Uterus (tissue), 3 donors: ENCODE measurements at regions not wholly inside any gene's neighbourhood (a gene's known extent, or its start where the extent isn't known, plus 50 kb on each side); places are given as distances from the start of the nearest gene placed in this dataset.

Source experiments
- DNase-seq, 2 donors: peaks; one replicate each; pipeline ENCODE4 v3.0.0-alpha.2; 2019 to 2020
- H3K27ac ChIP-seq, 2 donors: fragments of 200-600 bp; sonication (generic); 1 replicate in 1 of 2; 2 replicates in 1 of 2; pipeline ENCODE4 v1.5.1; 2016 to 2018
- H3K27me3 ChIP-seq, 2 donors: fragments of 200-600 bp; sonication (generic); one replicate each; pipeline ENCODE4 v1.5.1; 2018 to 2019; ENCODE audit warnings: control low read depth in 1 of 2
- H3K36me3 ChIP-seq, 2 donors: fragments of 200-600 bp; sonication (generic); one replicate each; pipeline ENCODE4 v1.5.1; 2019; ENCODE audit warnings: control low read depth in 1 of 2
- H3K4me1 ChIP-seq, 2 donors: fragments of 200-600 bp; sonication (generic); one replicate each; pipeline ENCODE4 v1.5.1; 2018 to 2019; ENCODE audit warnings: control low read depth in 1 of 2
- H3K4me3 ChIP-seq, 2 donors: fragments of 200-600 bp; sonication (generic); 1 replicate in 1 of 2; 2 replicates in 1 of 2; pipeline ENCODE4 v1.5.1; 2018 to 2019; ENCODE audit warnings: mild to moderate bottlenecking in 1 of 2
- H3K9me3 ChIP-seq, 2 donors: fragments of 200-600 bp; sonication (generic); one replicate each; pipeline ENCODE4 v1.5.1; 2019; ENCODE audit warnings: control low read depth in 1 of 2
- POLR2A ChIP-seq, 2 donors: fragments of 450-650 bp; IDR thresholded peaks; one replicate each; pipeline ENCODE4 v1.6.1; 2016; ENCODE audit warnings: antibody characterized with exemption in 2 of 2, mild to moderate bottlenecking in 1 of 2, moderate library complexity in 1 of 2
- intact Hi-C: fragments of 100-400 bp; cut with DNase I; formaldehyde crosslinking; loops from one replicate; pipeline ENCODE4 v1.15.1; 2023; ENCODE audit warnings: low total_unique reads
- TF ChIP-seq, protein P1 (sequence below), 4 experiments: fragments of 200-600 bp in 2 of 4; fragments of 450-650 bp in 2 of 4; sonication (generic) in 2 of 4; IDR thresholded peaks; one replicate each; pipeline ENCODE4 v1.5.1; 2016 to 2019; ENCODE audit warnings: antibody characterized with exemption in 4 of 4, mild to moderate bottlenecking in 2 of 4, moderate library complexity in 1 of 4
- donor health status: DM: yes; HTN: yes; CAD: no.

GRCh38 chr4:180603791-180604190, 1639.4 kb upstream of the TENM3 start:
- intact Hi-C loops = no loop called here
- no peaks in the 10 kb centered on the region for H3K36me3 ChIP-seq
- H3K9me3 ChIP-seq = no peaks in the 10 kb centered on the region
- H3K27me3 ChIP-seq = peaks cover 0 to 5% of the 10 kb centered on the region in 2 donors
- TF ChIP-seq, protein P1, sequence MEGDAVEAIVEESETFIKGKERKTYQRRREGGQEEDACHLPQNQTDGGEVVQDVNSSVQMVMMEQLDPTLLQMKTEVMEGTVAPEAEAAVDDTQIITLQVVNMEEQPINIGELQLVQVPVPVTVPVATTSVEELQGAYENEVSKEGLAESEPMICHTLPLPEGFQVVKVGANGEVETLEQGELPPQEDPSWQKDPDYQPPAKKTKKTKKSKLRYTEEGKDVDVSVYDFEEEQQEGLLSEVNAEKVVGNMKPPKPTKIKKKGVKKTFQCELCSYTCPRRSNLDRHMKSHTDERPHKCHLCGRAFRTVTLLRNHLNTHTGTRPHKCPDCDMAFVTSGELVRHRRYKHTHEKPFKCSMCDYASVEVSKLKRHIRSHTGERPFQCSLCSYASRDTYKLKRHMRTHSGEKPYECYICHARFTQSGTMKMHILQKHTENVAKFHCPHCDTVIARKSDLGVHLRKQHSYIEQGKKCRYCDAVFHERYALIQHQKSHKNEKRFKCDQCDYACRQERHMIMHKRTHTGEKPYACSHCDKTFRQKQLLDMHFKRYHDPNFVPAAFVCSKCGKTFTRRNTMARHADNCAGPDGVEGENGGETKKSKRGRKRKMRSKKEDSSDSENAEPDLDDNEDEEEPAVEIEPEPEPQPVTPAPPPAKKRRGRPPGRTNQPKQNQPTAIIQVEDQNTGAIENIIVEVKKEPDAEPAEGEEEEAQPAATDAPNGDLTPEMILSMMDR (IDR thresholded peaks at IDR 0.05) = no peak
- TF ChIP-seq POLR2A (IDR thresholded peaks at IDR 0.05) = no peak
- no peak overlapping the region for H3K27ac ChIP-seq
- no peak for DNase-seq
- no peaks in the 10 kb centered on the region for H3K4me1 ChIP-seq
- H3K4me3 ChIP-seq = no peak overlapping the region

- no peak for DNase-seq
- peaks cover 0 to 5% of the 10 kb centered on the region in 2 donors for H3K27me3 ChIP-seq
These were observed 1632.9 kb upstream of the TENM3 start for GRCh38 chr4:180610324-180610723.

GRCh38 chr4:180615746-180616145, 1627.5 kb upstream of the TENM3 start:
- Histone ChIP-seq H3K27me3 (no peaks in the 10 kb centered on the region), H3K27ac (no peak overlapping the region), H3K9me3 (no peaks in the 10 kb centered on the region), H3K4me1 (no peaks in the 10 kb centered on the region), H3K4me3 (no peak overlapping the region), H3K36me3 (no peaks in the 10 kb centered on the region)
- no peak for DNase-seq
- intact Hi-C loops = no loop called here
- no peak for TF ChIP-seq POLR2A (IDR thresholded peaks at IDR 0.05)
- TF ChIP-seq, protein P1 (IDR thresholded peaks at IDR 0.05) = no peak

More at GRCh38 chr4:180610324-180610723, 1632.9 kb upstream of the TENM3 start:
- H3K9me3 ChIP-seq = no peaks in the 10 kb centered on the region
- H3K27ac ChIP-seq = no peak overlapping the region
- H3K4me1 ChIP-seq = no peaks in the 10 kb centered on the region
- H3K4me3 ChIP-seq = no peak overlapping the region
- no peaks in the 10 kb centered on the region for H3K36me3 ChIP-seq
- TF ChIP-seq, protein P1 (IDR thresholded peaks at IDR 0.05) = no peak
- TF ChIP-seq POLR2A (IDR thresholded peaks at IDR 0.05) = no peak
- intact Hi-C loops = no loop called here

DNA sequence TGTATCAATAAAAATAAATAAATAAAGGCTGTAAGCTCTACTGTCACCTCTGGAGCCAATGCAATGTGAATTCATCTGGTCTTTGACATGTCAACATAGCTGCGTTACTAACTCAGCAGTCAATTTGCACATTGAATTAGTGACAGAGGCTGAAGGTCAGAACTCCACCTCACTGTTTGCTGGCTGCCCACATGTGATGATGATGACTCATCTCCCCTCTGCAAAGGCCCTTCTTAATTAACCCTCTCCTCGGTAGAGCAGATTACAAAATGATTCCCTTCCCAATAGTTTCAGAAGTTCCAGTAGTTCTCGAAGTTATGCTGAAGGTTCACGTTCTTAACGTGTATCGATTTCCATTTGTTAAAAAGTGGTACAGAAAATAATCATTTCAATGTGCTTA, 1626.0 kb upstream of the TENM3 start:
- H3K9me3 ChIP-seq = no peaks in the 10 kb centered on the region
- TF ChIP-seq, protein P1 (IDR thresholded peaks at IDR 0.05) = no peak
- no peak for TF ChIP-seq POLR2A (IDR thresholded peaks at IDR 0.05)
- intact Hi-C loops = no loop called here

GRCh38 chr4:180618396-180618795, 1624.8 kb upstream of the TENM3 start:
- Histone ChIP-seq H3K4me3 (no peak overlapping the region), H3K36me3 (no peaks in the 10 kb centered on the region), H3K27me3 (no peaks in the 10 kb centered on the region), H3K4me1 (no peaks in the 10 kb centered on the region), H3K27ac (no peak overlapping the region), H3K9me3 (no peaks in the 10 kb centered on the region)
- intact Hi-C loops = no loop called here
- no peak for DNase-seq
- no peak for TF ChIP-seq POLR2A (IDR thresholded peaks at IDR 0.05)
- TF ChIP-seq, protein P1 (IDR thresholded peaks at IDR 0.05) = no peak

More for the DNA sequence above, 1626.0 kb upstream of the TENM3 start:
- Histone ChIP-seq H3K27ac (no peak overlapping the region), H3K36me3 (no peaks in the 10 kb centered on the region), H3K4me3 (no peak overlapping the region), H3K27me3 (no peaks in the 10 kb centered on the region), H3K4me1 (no peaks in the 10 kb centered on the region)
- no peak for DNase-seq
